HTR-8/SVneo (cell line): ENCODE measurements at regions not wholly inside any gene's neighbourhood (a gene's known extent, or its start where the extent isn't known, plus 50 kb on each side); places are given as distances from the start of the nearest gene placed in this dataset.

Source experiments
- DNase-seq: peaks from one replicate; pipeline ENCODE4 v3.0.0; 2011; ENCODE audit warnings: low spot score, mixed read lengths; ENCODE audit not compliant: insufficient read length
- FAIRE-seq: peaks from 2 replicates; lab custom pipeline; 2011; peaks lifted over from hg19 to GRCh38; lab: Jason Lieb, UNC

GRCh38 chr14:85788470-85789233 lies 258.7 kb downstream of the FLRT2 start:
- no peak for FAIRE-seq
- DNase-seq, result no peak

GRCh38 chr14:85766295-85766694 lies 236.4 kb downstream of the FLRT2 start:
- FAIRE-seq (no peak), DNase-seq (no peak)

GRCh38 chr14:85764822-85765221 lies 234.9 kb downstream of the FLRT2 start:
- no peak for FAIRE-seq
- DNase-seq, result no peak

- FAIRE-seq (no peak), DNase-seq (no peak)
Observed at GRCh38 chr14:85762526-85762925, 232.6 kb downstream of the FLRT2 start.

- no peak for FAIRE-seq
- DNase-seq, result no peak
Observed at GRCh38 chr14:85752175-85752574, 222.2 kb downstream of the FLRT2 start.

- no peak for DNase-seq
- FAIRE-seq, result no peak
Observed at GRCh38 chr14:85744573-85744972, 214.6 kb downstream of the FLRT2 start.

GRCh38 chr14:85732031-85732430 lies 202.1 kb downstream of the FLRT2 start:
- FAIRE-seq (no peak), DNase-seq (no peak)

- FAIRE-seq (no peak), DNase-seq (no peak)
Observed at GRCh38 chr14:85731186-85731585, 201.2 kb downstream of the FLRT2 start.

- FAIRE-seq, result no peak
- no peak for DNase-seq
Observed at GRCh38 chr14:85728476-85729065, 198.6 kb downstream of the FLRT2 start.

- FAIRE-seq (no peak), DNase-seq (no peak)
Observed at GRCh38 chr14:85714069-85714468, 184.1 kb downstream of the FLRT2 start.

- FAIRE-seq, result no peak
- no peak for DNase-seq
Observed at GRCh38 chr14:85711620-85712019, 181.7 kb downstream of the FLRT2 start.
